Transverse colon (tissue), 4 donors: ENCODE measurements at regions not wholly inside any gene's neighbourhood (a gene's known extent, or its start where the extent isn't known, plus 50 kb on each side); places are given as distances from the start of the nearest gene placed in this dataset.

Experiments used
- DNase-seq: peaks from one replicate; pipeline ENCODE4 v3.0.0-alpha.2; 2019
- H3K27ac ChIP-seq, 4 donors: fragments of 200-600 bp; sonication (generic); 2 replicates each; pipeline ENCODE4 v1.5.1; 2016 to 2018; ENCODE audit warnings: inconsistent platforms in 4 of 4
- H3K27me3 ChIP-seq: fragments of 200-600 bp; sonication (generic); 2 replicates; pipeline ENCODE4 v1.5.1; 2017; ENCODE audit warnings: inconsistent platforms
- H3K36me3 ChIP-seq, 4 donors: fragments of 200-600 bp; sonication (generic); 2 replicates each; pipeline ENCODE4 v1.5.1; 2017 to 2019; ENCODE audit warnings: inconsistent platforms in 4 of 4
- H3K4me1 ChIP-seq, 4 donors: fragments of 200-600 bp; sonication (generic); 2 replicates each; pipeline ENCODE4 v1.5.1; 2017 to 2020; ENCODE audit warnings: inconsistent platforms in 4 of 4
- H3K4me3 ChIP-seq, 4 donors: fragments of 200-600 bp; sonication (generic); 1 replicate in 1 of 4; 2 replicates in 3 of 4; pipeline versions ENCODE4 v1.5.1 to v1.6.1; 2017 to 2019; ENCODE audit warnings: inconsistent platforms in 4 of 4
- H3K9me3 ChIP-seq, 2 donors: fragments of 200-600 bp; sonication (generic); 2 replicates each; pipeline ENCODE4 v1.5.1; 2017 to 2019; ENCODE audit warnings: inconsistent platforms in 2 of 2
- EP300 ChIP-seq: sonication (generic); formaldehyde crosslinking; IDR thresholded peaks from one replicate; pipeline ENCODE4 v1.6.1; 2017; ENCODE audit warnings: antibody characterized with exemption, low read depth
- POLR2A ChIP-seq: fragments of 450-650 bp; IDR thresholded peaks from one replicate; pipeline ENCODE4 v1.6.1; 2016; ENCODE audit warnings: antibody characterized with exemption, mild to moderate bottlenecking, moderate library complexity
- POLR2AphosphoS5 ChIP-seq, 3 donors: sonication (generic); formaldehyde crosslinking; IDR thresholded peaks; one replicate each; pipeline ENCODE4 v1.6.1; 2016; ENCODE audit warnings: antibody characterized with exemption in 3 of 3
- WGBS, 2 donors: methylation state at CpG; one replicate each; pipeline ENCODE4 v1.1.5; 2018; ENCODE audit warnings: low coverage in 1 of 2; 5-methylcytosine and 5-hydroxymethylcytosine counted together
- in situ Hi-C, 4 donors: fragments of 200-750 bp; cut with MboI; loops; one replicate each; pipeline versions ENCODE4 v1.15.0 to v1.15.1; 2017; ENCODE audit warnings: low sequenced_read_pairs in 3 of 4, low pct_ligation_motif_present in 1 of 4, low pct_unique_long_range_greater_than_20kb in 1 of 4
- intact Hi-C: fragments of 100-400 bp; cut with DNase I; formaldehyde crosslinking; loops from one replicate; pipeline ENCODE4 v1.15.1; 2023; ENCODE audit warnings: low total_unique reads
- TF ChIP-seq, protein P1 (sequence below), 5 experiments: fragments of 200-600 bp in 3 of 5; fragments of 450-650 bp in 2 of 5; sonication (generic) in 3 of 5; IDR thresholded peaks; 1 replicate in 2 of 5; 2 replicates in 3 of 5; pipeline ENCODE4 v1.5.1; 2016 to 2017; ENCODE audit warnings: antibody characterized with exemption in 5 of 5, inconsistent platforms in 3 of 5, mild to moderate bottlenecking in 2 of 5, moderate library complexity in 1 of 5

GRCh38 chr1:98371764-98372163, 289.8 kb upstream of the SNX7 start:
- Histone ChIP-seq H3K36me3 (no peaks in the 10 kb centered on the region), H3K27ac (no peak overlapping the region), H3K4me3 (no peak overlapping the region), H3K9me3 (no peaks in the 10 kb centered on the region), H3K4me1 (peaks cover 0 to 9% (median 2%) of the 10 kb centered on the region in 4 donors), H3K27me3 (no peaks in the 10 kb centered on the region)
- DNase-seq: no peak
- no peak for TF ChIP-seq EP300
- TF ChIP-seq POLR2AphosphoS5 (IDR thresholded peaks at IDR 0.05): no peak
- no peak for TF ChIP-seq POLR2A
- TF ChIP-seq, protein P1, sequence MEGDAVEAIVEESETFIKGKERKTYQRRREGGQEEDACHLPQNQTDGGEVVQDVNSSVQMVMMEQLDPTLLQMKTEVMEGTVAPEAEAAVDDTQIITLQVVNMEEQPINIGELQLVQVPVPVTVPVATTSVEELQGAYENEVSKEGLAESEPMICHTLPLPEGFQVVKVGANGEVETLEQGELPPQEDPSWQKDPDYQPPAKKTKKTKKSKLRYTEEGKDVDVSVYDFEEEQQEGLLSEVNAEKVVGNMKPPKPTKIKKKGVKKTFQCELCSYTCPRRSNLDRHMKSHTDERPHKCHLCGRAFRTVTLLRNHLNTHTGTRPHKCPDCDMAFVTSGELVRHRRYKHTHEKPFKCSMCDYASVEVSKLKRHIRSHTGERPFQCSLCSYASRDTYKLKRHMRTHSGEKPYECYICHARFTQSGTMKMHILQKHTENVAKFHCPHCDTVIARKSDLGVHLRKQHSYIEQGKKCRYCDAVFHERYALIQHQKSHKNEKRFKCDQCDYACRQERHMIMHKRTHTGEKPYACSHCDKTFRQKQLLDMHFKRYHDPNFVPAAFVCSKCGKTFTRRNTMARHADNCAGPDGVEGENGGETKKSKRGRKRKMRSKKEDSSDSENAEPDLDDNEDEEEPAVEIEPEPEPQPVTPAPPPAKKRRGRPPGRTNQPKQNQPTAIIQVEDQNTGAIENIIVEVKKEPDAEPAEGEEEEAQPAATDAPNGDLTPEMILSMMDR (IDR thresholded peaks at IDR 0.05): no peak
- intact Hi-C loops (no loop called here), in situ Hi-C loops (no loop called here)

- no peak for DNase-seq
- TF ChIP-seq EP300 (no peak), POLR2A (no peak), POLR2AphosphoS5 (IDR thresholded peaks at IDR 0.05) (no peak)
- TF ChIP-seq, protein P1 (IDR thresholded peaks at IDR 0.05): no peak
- Histone ChIP-seq H3K4me1 (peaks cover 0 to 9% (median 2%) of the 10 kb centered on the region in 4 donors), H3K4me3 (no peak overlapping the region), H3K27ac (no peak overlapping the region), H3K9me3 (no peaks in the 10 kb centered on the region), H3K36me3 (no peaks in the 10 kb centered on the region), H3K27me3 (no peaks in the 10 kb centered on the region)
- WGBS, 2 donors: 50 to 60% methylated on average over 1 of the region's 1 CpG
- intact Hi-C loops: loop anchor here (1.0 kb wide), 1 partner anchor 29 kb away; no protein-coding TSS in a partner anchor
- in situ Hi-C loops: no loop called here
These were observed 292.1 kb upstream of the SNX7 start for GRCh38 chr1:98369463-98369862.

- Histone ChIP-seq H3K27ac (no peak overlapping the region), H3K4me1 (peaks cover 0 to 9% (median 2%) of the 10 kb centered on the region in 4 donors), H3K4me3 (no peak overlapping the region), H3K9me3 (no peaks in the 10 kb centered on the region), H3K27me3 (no peaks in the 10 kb centered on the region), H3K36me3 (no peaks in the 10 kb centered on the region)
- no peak for DNase-seq
- WGBS, 2 donors: 32 to 54% methylated on average over 3 of the region's 3 CpGs
- in situ Hi-C loops: no loop called here
- no peak for TF ChIP-seq EP300
- TF ChIP-seq POLR2AphosphoS5 (IDR thresholded peaks at IDR 0.05): no peak
- intact Hi-C loops: loop anchor here (1.0 kb wide), 1 partner anchor 29 kb away; no protein-coding TSS in a partner anchor
These were observed 292.5 kb upstream of the SNX7 start for GRCh38 chr1:98368995-98369394.

GRCh38 chr1:98367426-98367825, 294.1 kb upstream of the SNX7 start:
- no peak overlapping the region for H3K27ac ChIP-seq
- intact Hi-C loops (no loop called here), in situ Hi-C loops (no loop called here)
- WGBS, 2 donors: 70% methylated on average over 4 of the region's 4 CpGs; no CpG with 5 or more reads in 1 of the 2 donors
- H3K4me1 ChIP-seq: peaks cover 0 to 9% (median 2%) of the 10 kb centered on the region in 4 donors
- no peaks in the 10 kb centered on the region for H3K9me3 ChIP-seq
- TF ChIP-seq POLR2AphosphoS5 (IDR thresholded peaks at IDR 0.05) (no peak), EP300 (no peak), POLR2A (no peak)
- TF ChIP-seq, protein P1 (IDR thresholded peaks at IDR 0.05): no peak
- no peak overlapping the region for H3K4me3 ChIP-seq
- H3K36me3 ChIP-seq: no peaks in the 10 kb centered on the region
- H3K27me3 ChIP-seq: no peaks in the 10 kb centered on the region
- no peak for DNase-seq

DNA sequence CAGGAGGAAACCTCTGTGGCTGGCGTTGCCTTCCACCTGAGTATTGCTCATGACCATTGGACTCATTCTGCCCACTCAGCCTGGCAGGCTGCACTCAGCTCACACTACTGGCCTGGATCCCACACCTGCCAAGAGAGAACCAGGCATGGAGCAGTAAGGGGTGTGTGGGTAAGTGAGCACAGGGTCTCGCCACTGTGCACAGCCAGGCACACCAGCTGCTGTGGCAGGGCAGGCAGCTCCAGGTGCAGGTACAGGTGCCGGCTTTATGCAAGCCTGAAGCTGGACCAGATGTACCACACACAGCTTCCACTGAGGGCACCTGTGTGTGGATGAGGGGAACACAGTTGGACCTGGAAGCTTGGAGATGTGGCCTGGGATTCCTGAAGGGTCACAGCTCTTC, 295.2 kb upstream of the SNX7 start:
- Histone ChIP-seq H3K9me3 (no peaks in the 10 kb centered on the region), H3K27me3 (no peaks in the 10 kb centered on the region), H3K27ac (no peak overlapping the region), H3K4me3 (no peak overlapping the region), H3K36me3 (no peaks in the 10 kb centered on the region), H3K4me1 (peaks cover 0 to 2% (median under 1%) of the 10 kb centered on the region in 4 donors)
- intact Hi-C loops: no loop called here
- in situ Hi-C loops: no loop called here
- DNase-seq: no peak
- 83 to 86% methylated on average over 1 to 3 of the region's 3 CpGs for WGBS, 2 donors
- TF ChIP-seq, protein P1 (IDR thresholded peaks at IDR 0.05): no peak
